ENCODE measurements at regions not wholly inside any gene's neighbourhood (a gene's known extent, or its start where the extent isn't known, plus 50 kb on each side); places are given as distances from the start of the nearest gene placed in this dataset.

DNA sequence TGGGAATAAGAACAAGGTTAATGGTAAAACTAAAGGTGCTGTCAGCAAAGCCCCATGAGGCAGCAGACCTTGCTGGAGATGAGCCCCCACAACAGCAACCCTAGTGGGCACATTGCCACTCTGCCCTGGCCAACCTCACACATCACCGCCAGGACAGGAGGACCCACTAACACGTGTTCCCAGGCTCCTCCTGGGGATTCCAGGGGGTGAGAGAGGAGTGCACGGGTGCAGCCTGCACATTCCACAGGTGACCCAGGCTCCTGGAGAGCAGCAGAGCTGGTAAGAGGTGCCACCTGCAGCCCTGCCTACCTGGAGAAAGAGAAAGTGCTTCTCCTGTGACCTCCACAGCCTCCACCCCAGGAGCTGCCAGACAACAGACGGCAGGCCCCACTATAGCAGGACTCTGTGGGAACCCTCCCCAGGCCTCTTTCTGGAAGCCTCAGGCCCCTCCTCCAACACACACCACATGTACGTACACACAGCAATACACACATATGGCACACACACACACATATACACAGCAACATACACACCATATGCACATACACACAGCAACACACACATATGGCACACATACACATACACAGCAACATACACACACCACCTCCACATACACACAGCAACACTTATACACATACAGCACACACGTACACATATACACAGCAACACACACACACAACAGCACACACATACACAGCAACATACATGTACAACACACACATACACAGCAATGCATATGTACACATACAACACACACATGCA lies 187.1 kb downstream of the GLI2 start:
- Histone ChIP-seq H3K9ac (ENCODE audit: low read depth, low read length) (no peak overlapping the region), H3K4me3 (ENCODE audit: low read length) (no peak overlapping the region), H3K36me3 (ENCODE audit: insufficient read depth, low read length) (peaks cover 7% of the 10 kb centered on the region), H3K9me3 (replicated peaks; ENCODE audit: low read length) (no peaks in the 10 kb centered on the region), H3K27me3 (ENCODE audit: control insufficient read depth, insufficient read depth, low read length) (no peaks in the 10 kb centered on the region), H3K4me2 (ENCODE audit: low read length) (no peak overlapping the region), H3K4me1 (ENCODE audit: control insufficient read depth, insufficient read depth, low read length) (peaks cover 37% of the 10 kb centered on the region)

DNA sequence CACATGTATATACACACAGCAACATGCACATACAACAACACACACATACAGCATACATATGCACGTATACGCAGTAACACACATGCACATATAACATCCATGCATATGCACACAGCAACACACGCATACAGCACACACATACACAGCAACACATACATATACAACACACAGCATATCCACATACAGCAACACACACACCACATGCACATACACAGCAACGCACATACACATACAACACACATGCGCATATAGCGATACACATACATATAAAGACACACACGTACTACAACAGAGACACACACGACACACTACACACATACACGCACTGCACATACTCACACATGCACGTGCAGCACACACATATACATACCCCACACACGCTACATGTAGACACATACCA lies 187.8 kb downstream of the GLI2 start:
- Histone ChIP-seq H3K36me3 (ENCODE audit: insufficient read depth, low read length) (peaks cover 7% of the 10 kb centered on the region), H3K4me1 (ENCODE audit: control insufficient read depth, insufficient read depth, low read length) (peaks cover 32% of the 10 kb centered on the region), H3K4me3 (ENCODE audit: low read length) (no peak overlapping the region), H3K9ac (ENCODE audit: low read depth, low read length) (no peak overlapping the region), H3K27me3 (ENCODE audit: control insufficient read depth, insufficient read depth, low read length) (no peaks in the 10 kb centered on the region), H3K4me2 (ENCODE audit: low read length) (no peak overlapping the region), H3K9me3 (replicated peaks; ENCODE audit: low read length) (no peaks in the 10 kb centered on the region)

DNA sequence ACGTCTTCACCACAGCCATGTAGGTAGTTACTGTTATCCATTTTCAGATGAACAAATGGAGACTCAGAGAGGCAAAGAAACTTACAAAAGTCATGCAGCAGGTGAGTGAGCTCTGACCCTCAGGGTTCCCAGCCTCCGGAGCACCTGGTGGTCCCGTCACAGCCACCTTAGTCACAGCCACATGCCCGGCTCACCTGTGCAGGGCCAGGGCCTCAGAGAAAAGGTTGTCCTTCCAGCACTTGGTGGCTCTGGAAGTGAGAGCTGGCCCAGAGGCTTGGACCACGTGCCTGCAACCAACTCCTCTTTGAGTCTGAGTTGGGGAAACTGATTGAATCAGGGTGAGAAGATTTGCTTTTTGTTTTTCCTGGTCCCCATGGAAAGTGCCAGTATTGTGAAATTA lies 189.3 kb downstream of the GLI2 start:
- Histone ChIP-seq H3K4me1 (ENCODE audit: control insufficient read depth, insufficient read depth, low read length) (peaks cover 32% of the 10 kb centered on the region), H3K36me3 (ENCODE audit: insufficient read depth, low read length) (peaks cover 7% of the 10 kb centered on the region), H3K9me3 (replicated peaks; ENCODE audit: low read length) (no peaks in the 10 kb centered on the region), H3K4me2 (ENCODE audit: low read length) (no peak overlapping the region), H3K4me3 (ENCODE audit: low read length) (no peak overlapping the region), H3K27me3 (ENCODE audit: control insufficient read depth, insufficient read depth, low read length) (no peaks in the 10 kb centered on the region), H3K9ac (ENCODE audit: low read depth, low read length) (no peak overlapping the region)

DNA sequence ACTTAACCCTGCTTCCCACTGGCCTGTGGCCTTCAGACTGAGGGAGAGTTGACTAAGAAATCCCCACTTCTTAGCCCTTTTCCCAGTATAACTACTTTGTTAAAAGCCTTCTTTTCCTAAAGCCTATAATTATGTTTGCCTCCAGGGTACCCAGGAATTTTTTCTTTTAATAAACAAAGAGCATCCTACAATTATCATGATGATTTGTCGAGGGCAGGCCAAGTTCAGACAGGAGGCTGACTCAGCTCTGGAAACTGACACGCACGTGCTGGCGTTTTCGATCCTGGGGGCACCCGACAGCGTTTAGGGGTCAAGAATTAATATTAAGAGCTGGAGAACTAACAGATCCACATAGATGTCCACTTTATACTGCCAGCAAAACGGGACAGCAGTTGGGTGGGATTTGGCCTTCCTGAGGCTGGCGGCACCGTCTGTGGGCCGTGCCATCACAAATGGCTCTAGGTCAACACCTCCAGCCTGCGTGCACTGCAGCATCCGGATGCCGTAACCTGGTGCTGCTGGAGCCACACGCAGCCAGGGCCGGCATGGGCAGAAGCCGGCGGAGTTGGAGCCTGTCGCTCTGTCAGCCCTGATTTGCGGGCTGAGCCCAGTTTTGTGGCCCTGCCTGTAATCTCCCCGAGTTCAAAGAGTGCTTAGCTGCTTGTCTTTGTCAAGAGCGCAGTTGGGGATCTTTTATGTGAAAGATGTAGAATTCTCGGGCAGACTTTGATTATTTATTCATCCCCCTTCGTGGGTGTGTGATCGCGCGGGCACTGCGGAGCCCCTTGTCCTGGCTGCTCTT lies 191.0 kb downstream of the GLI2 start:
- no peak overlapping the region for H3K9ac ChIP-seq (ENCODE audit: low read depth, low read length)
- no peaks in the 10 kb centered on the region for H3K27me3 ChIP-seq (ENCODE audit: control insufficient read depth, insufficient read depth, low read length)
- no peaks in the 10 kb centered on the region for H3K9me3 ChIP-seq (replicated peaks; ENCODE audit: low read length)
- H3K4me1 ChIP-seq (ENCODE audit: control insufficient read depth, insufficient read depth, low read length), result peaks cover 32% of the 10 kb centered on the region
- H3K4me2 ChIP-seq (ENCODE audit: low read length), result no peak overlapping the region
- no peak overlapping the region for H3K4me3 ChIP-seq (ENCODE audit: low read length)
- peaks cover 7% of the 10 kb centered on the region for H3K36me3 ChIP-seq (ENCODE audit: insufficient read depth, low read length)

DNA sequence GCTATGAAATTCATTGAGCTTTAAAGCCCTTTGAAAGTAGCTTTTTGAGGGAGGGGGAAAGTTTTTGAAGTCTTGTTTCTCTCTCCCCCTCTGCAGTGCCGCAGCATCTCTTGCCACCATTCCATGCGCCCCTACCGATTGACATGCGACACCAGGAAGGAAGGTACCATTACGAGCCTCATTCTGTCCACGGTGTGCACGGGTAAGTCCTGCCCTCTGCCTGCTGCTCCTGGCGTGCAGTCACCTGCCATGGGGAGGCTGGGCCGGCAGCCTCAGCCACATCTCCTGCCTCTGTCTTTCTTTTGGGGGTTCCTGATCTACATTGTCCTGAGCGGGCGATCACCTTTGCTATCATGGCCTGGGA lies 191.6 kb downstream of the GLI2 start:
- Histone ChIP-seq H3K9me3 (replicated peaks; ENCODE audit: low read length) (no peaks in the 10 kb centered on the region), H3K36me3 (ENCODE audit: insufficient read depth, low read length) (peaks cover 7% of the 10 kb centered on the region), H3K9ac (ENCODE audit: low read depth, low read length) (no peak overlapping the region), H3K4me1 (ENCODE audit: control insufficient read depth, insufficient read depth, low read length) (peaks cover 37% of the 10 kb centered on the region), H3K4me2 (ENCODE audit: low read length) (no peak overlapping the region), H3K4me3 (ENCODE audit: low read length) (no peak overlapping the region), H3K27me3 (ENCODE audit: control insufficient read depth, insufficient read depth, low read length) (no peaks in the 10 kb centered on the region)

DNA sequence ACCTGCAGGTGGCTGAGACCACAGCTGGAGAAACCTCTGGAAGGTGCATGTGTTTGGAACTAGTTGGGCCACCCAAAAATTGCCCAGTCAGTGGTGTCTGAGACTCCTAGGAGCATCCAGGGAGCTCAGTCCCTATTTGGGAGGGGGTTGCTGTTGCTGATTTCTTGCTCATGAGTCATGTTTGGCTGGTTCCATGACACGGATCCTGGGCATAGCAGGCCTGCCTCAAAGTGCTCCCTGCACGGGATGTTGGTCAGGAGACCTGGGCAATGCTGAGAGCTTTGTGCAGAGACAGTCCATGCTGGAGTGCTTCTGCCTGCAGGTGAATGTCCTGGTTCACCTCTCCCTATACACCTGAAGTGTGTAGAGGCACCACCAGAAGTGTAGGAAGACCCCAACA lies 194.2 kb downstream of the GLI2 start:
- Histone ChIP-seq H3K4me3 (ENCODE audit: low read length) (no peak overlapping the region), H3K4me1 (ENCODE audit: control insufficient read depth, insufficient read depth, low read length) (peaks cover 53% of the 10 kb centered on the region), H3K9me3 (replicated peaks; ENCODE audit: low read length) (no peaks in the 10 kb centered on the region), H3K4me2 (ENCODE audit: low read length) (peak overlapping the region; percentile 13), H3K9ac (ENCODE audit: low read depth, low read length) (no peak overlapping the region), H3K36me3 (ENCODE audit: insufficient read depth, low read length) (no peaks in the 10 kb centered on the region), H3K27me3 (ENCODE audit: control insufficient read depth, insufficient read depth, low read length) (no peaks in the 10 kb centered on the region)

DNA sequence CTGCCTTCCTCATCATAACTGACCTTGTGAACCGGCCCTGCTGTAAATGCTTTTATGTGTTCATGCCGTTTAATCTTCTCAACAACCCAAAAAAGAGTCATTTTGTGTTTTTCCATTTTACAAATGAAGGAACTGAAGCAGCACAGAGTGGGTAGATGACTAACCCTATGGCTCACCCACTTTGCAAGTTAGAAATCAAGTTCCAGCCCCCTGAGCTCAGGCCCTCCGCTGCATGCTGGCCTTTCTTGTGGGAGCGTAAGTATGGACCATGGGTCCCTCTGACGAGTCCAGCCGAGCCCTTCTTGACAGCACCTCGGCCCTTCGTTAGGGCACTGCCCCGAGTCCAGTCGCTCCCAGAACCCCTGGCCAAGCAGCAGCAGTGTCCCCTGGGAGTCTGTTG lies 194.6 kb downstream of the GLI2 start:
- Histone ChIP-seq H3K4me3 (ENCODE audit: low read length) (no peak overlapping the region), H3K9me3 (replicated peaks; ENCODE audit: low read length) (no peaks in the 10 kb centered on the region), H3K9ac (ENCODE audit: low read depth, low read length) (no peak overlapping the region), H3K27me3 (ENCODE audit: control insufficient read depth, insufficient read depth, low read length) (no peaks in the 10 kb centered on the region), H3K36me3 (ENCODE audit: insufficient read depth, low read length) (no peaks in the 10 kb centered on the region), H3K4me1 (ENCODE audit: control insufficient read depth, insufficient read depth, low read length) (peaks cover 57% of the 10 kb centered on the region), H3K4me2 (ENCODE audit: low read length) (peak overlapping the region; percentile 13)

DNA sequence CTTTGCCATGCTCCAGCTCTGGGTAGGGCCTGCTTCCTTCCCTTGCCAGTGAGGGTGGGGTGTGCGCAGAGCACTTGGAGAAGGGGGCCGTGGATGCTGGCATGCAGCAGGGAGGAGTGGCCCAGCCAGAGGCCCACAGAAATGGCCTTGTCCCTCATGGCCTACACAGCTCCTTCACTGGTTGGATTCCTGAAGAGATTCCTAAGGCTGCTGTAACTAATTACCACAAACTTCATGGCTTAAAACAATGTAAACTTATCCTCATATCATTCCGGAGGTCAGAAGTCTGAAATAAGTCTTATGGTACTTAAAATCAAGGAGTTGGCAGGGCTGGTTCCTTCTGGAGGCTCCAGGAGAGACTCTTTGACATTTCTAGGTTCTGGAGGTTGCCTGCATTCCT lies 195.2 kb downstream of the GLI2 start:
- Histone ChIP-seq H3K36me3 (ENCODE audit: insufficient read depth, low read length) (no peaks in the 10 kb centered on the region), H3K9ac (ENCODE audit: low read depth, low read length) (no peak overlapping the region), H3K4me3 (ENCODE audit: low read length) (no peak overlapping the region), H3K9me3 (replicated peaks; ENCODE audit: low read length) (no peaks in the 10 kb centered on the region), H3K4me2 (ENCODE audit: low read length) (no peak overlapping the region), H3K4me1 (ENCODE audit: control insufficient read depth, insufficient read depth, low read length) (peaks cover 64% of the 10 kb centered on the region), H3K27me3 (ENCODE audit: control insufficient read depth, insufficient read depth, low read length) (no peaks in the 10 kb centered on the region)

DNA sequence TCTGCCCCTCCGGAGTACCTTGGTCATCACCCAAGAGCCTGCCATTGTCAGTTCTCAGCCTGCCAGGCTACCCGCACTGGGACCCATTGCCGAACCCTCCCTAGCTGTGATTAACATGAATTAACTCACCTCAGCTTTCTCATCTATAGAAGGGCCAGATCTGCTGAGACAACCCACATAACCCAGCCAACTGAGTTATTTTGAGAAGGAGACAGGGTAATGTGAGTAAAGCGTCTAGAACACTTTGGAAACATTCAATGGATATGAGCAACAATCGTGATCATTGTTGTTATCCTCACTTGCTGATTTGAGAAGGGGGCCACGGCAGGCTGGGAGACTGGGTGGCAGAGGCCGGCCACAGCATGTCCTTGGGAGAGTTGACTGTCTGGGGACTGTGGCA lies 196.8 kb downstream of the GLI2 start:
- Histone ChIP-seq H3K9ac (ENCODE audit: low read depth, low read length) (peak overlapping the region; percentile 11), H3K4me3 (ENCODE audit: low read length) (no peak overlapping the region), H3K27me3 (ENCODE audit: control insufficient read depth, insufficient read depth, low read length) (no peaks in the 10 kb centered on the region), H3K9me3 (replicated peaks; ENCODE audit: low read length) (no peaks in the 10 kb centered on the region), H3K4me1 (ENCODE audit: control insufficient read depth, insufficient read depth, low read length) (peaks cover 74% of the 10 kb centered on the region), H3K36me3 (ENCODE audit: insufficient read depth, low read length) (no peaks in the 10 kb centered on the region), H3K4me2 (ENCODE audit: low read length) (no peak overlapping the region)

DNA sequence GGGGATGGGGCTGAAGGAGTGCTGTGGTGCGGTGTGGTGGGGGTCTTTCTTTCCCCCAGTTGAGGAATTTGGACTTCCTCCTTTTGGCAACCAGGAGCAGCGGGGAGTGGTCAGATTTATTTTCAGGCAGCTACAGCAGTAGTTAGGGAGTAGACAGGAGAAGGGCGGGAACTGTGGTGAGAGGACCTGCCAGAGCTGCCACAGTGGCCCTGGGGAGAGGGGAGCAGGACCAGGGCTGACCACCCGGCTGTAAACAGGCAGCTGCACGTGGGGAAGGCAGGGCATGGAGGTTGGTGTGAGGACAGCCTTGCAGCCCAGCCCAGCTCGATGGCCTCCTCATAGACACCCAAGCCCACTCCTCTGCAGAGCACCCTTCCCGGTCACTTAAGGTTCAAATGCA lies 197.2 kb downstream of the GLI2 start:
- Histone ChIP-seq H3K4me1 (ENCODE audit: control insufficient read depth, insufficient read depth, low read length) (peaks cover 78% of the 10 kb centered on the region), H3K36me3 (ENCODE audit: insufficient read depth, low read length) (no peaks in the 10 kb centered on the region), H3K27me3 (ENCODE audit: control insufficient read depth, insufficient read depth, low read length) (no peaks in the 10 kb centered on the region), H3K9ac (ENCODE audit: low read depth, low read length) (peak overlapping the region; percentile 11), H3K4me2 (ENCODE audit: low read length) (no peak overlapping the region), H3K9me3 (replicated peaks; ENCODE audit: low read length) (no peaks in the 10 kb centered on the region), H3K4me3 (ENCODE audit: low read length) (no peak overlapping the region)

DNA sequence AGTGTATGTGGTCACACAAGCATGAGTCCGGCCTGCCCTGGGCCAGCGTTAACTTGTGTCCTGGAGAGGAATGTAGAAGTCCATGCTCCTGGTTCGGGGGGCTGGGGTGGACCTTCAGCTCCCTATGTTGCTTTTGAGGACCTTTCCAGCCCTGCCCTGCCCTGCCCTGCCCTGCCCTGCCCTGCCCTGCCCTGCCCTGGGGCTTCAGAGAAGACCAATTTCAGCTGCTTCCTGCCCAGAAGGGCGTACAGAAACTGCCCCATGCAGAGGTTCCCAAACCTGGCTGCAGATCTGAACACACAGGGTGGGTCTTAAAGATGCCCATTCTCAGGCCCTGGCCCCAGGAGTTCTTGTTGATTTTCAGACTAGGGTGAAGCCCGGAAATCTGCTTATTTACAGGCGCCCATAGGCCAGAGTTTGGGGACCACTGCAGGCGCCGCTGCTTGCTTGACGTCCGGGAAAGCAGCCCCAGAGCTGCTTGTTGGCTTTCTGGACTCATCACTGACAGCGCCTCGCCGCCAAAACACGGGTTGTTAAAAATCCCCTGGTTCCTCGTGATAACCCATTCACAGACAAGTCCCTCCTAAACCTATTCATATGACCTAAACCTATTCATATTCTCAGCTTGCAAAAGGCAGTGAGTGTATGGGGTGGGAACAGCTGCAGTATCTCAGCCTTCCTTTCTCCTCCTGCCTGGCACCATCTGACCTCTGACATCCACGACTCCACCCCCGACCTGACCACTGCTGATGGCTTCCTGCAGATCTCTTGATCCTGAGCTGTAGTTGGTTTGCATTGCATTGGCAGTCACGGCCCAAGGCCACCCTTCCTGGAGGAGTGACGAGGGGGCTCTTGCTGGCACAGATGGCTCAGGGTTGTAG lies 198.3 kb downstream of the GLI2 start:
- Histone ChIP-seq H3K4me3 (ENCODE audit: low read length) (peak overlapping the region; percentile 8), H3K27me3 (ENCODE audit: control insufficient read depth, insufficient read depth, low read length) (no peaks in the 10 kb centered on the region), H3K36me3 (ENCODE audit: insufficient read depth, low read length) (no peaks in the 10 kb centered on the region), H3K4me1 (ENCODE audit: control insufficient read depth, insufficient read depth, low read length) (peaks cover 88% of the 10 kb centered on the region), H3K9me3 (replicated peaks; ENCODE audit: low read length) (no peaks in the 10 kb centered on the region), H3K4me2 (ENCODE audit: low read length) (peak overlapping the region; percentile 48), H3K9ac (ENCODE audit: low read depth, low read length) (peak overlapping the region; percentile 68)

Data from skeletal muscle satellite cell (primary cell).